ACC112 (cell line): ENCODE measurements at regions not wholly inside any gene's neighbourhood (a gene's known extent, or its start where the extent isn't known, plus 50 kb on each side); places are given as distances from the start of the nearest gene placed in this dataset.

ENCODE experiments used
- H2AFZ ChIP-seq: fragments of 200-600 bp; sonication (generic); one replicate; pipeline ENCODE4 v1.6.0; 2017; ENCODE audit warnings: antibody characterized with exemption, low read length; ENCODE audit not compliant: unreplicated experiment
- H3K27ac ChIP-seq: fragments of 200-600 bp; sonication (generic); 2 replicates; pipeline ENCODE4 v1.5.1; 2014; ENCODE audit warnings: low read depth, mild to moderate bottlenecking, antibody characterized with exemption, low read length, moderate library complexity
- H3K27me3 ChIP-seq: fragments of 200-600 bp; sonication (generic); 2 replicates; pipeline ENCODE4 v1.6.1; 2014; ENCODE audit warnings: mild to moderate bottlenecking, antibody characterized with exemption, low read length, moderate library complexity, mixed read lengths; ENCODE audit not compliant: insufficient read depth
- H3K36me3 ChIP-seq: fragments of 200-600 bp; sonication (generic); 2 replicates; pipeline ENCODE4 v1.6.1; 2016; ENCODE audit warnings: mild to moderate bottlenecking, antibody characterized with exemption, low read length, moderate library complexity, mixed read lengths; ENCODE audit not compliant: insufficient read depth
- H3K4me1 ChIP-seq: fragments of 200-600 bp; sonication (generic); one replicate; pipeline ENCODE4 v1.6.1; 2016; ENCODE audit warnings: low read length, mixed read lengths; ENCODE audit not compliant: insufficient read depth, unreplicated experiment, control insufficient read depth
- H3K4me3 ChIP-seq: fragments of 200-600 bp; sonication (generic); 2 replicates; pipeline ENCODE4 v1.5.1; 2014; ENCODE audit warnings: mild to moderate bottlenecking, low read depth, low read length
- H3K79me2 ChIP-seq: fragments of 200-600 bp; sonication (generic); one replicate; pipeline ENCODE4 v1.6.0; 2016; ENCODE audit warnings: low read length; ENCODE audit not compliant: control insufficient read depth, unreplicated experiment, insufficient read depth

DNA sequence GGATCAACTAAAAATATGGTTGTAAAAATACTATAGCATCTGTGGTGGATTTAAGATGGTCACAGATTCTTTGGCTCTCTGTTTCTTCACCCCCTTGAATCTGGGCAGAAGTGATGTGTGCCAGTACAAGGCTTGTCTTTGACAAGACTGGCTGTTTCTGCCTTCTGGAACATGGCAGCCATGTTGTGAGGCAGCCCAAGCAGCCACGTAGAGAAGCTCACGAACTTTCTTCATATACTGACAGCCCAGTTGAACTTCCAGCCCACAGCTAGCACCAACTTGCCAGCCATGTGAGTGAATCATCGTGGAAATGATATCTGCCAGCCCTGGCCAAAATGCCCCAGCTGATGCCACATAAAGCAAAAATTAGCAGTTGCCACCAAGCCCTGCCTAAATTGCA, 110.8 kb downstream of the BOD1 start:
- Histone ChIP-seq H2AFZ (no peak overlapping the region), H3K27ac (no peak overlapping the region), H3K79me2 (no peaks in the 10 kb centered on the region), H3K4me1 (no peaks in the 10 kb centered on the region), H3K27me3 (no peaks in the 10 kb centered on the region), H3K36me3 (no peaks in the 10 kb centered on the region), H3K4me3 (no peak overlapping the region)

GRCh38 chr5:173501922-173502321, 114.5 kb downstream of the BOD1 start:
- Histone ChIP-seq H3K27ac (no peak overlapping the region), H3K27me3 (no peaks in the 10 kb centered on the region), H3K4me1 (peaks cover 10% of the 10 kb centered on the region), H3K36me3 (no peaks in the 10 kb centered on the region), H3K79me2 (no peaks in the 10 kb centered on the region), H3K4me3 (no peak overlapping the region), H2AFZ (no peak overlapping the region)

DNA sequence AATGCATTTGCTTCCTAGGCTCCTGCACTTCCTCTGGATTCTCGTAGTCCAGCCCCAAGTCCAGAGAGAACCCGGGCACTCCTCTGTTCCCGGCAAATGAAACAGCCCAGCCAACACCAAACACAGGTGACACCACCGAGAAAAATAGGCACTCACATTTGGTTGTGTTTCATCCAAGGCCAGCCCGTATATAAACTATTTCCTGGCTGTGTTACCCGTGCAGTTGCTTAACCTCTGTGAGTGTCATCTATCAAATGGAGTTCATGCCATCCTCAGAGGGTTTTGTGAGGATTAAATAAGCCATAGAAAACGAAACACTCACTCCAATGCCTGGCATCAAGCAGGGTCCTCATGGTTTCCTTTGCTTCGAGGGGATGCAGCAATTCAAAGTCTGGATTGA, 115.2 kb downstream of the BOD1 start:
- Histone ChIP-seq H3K27me3 (no peaks in the 10 kb centered on the region), H3K4me1 (peaks cover 10% of the 10 kb centered on the region), H3K79me2 (no peaks in the 10 kb centered on the region), H2AFZ (no peak overlapping the region), H3K27ac (no peak overlapping the region), H3K4me3 (no peak overlapping the region), H3K36me3 (no peaks in the 10 kb centered on the region)

DNA sequence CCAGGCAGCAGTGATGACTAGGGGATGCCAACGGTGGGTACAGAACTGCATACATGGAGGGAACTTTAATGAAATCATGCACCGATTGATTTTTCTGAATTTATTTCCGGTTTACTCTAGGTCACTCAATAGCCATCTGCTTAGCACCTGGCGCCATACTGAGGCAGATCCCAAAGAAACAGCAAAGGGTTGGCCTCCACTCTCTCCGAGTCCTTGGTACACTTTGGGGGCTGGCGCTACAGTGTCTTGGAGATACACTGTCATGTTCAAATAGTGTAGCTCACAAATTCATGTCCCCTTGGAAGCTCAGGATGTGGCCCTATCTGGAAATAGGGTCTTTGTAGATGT, 116.3 kb downstream of the BOD1 start:
- Histone ChIP-seq H3K79me2 (no peaks in the 10 kb centered on the region), H3K4me3 (no peak overlapping the region), H2AFZ (no peak overlapping the region), H3K4me1 (peaks cover 13% of the 10 kb centered on the region), H3K27ac (no peak overlapping the region), H3K36me3 (no peaks in the 10 kb centered on the region), H3K27me3 (no peaks in the 10 kb centered on the region)

DNA sequence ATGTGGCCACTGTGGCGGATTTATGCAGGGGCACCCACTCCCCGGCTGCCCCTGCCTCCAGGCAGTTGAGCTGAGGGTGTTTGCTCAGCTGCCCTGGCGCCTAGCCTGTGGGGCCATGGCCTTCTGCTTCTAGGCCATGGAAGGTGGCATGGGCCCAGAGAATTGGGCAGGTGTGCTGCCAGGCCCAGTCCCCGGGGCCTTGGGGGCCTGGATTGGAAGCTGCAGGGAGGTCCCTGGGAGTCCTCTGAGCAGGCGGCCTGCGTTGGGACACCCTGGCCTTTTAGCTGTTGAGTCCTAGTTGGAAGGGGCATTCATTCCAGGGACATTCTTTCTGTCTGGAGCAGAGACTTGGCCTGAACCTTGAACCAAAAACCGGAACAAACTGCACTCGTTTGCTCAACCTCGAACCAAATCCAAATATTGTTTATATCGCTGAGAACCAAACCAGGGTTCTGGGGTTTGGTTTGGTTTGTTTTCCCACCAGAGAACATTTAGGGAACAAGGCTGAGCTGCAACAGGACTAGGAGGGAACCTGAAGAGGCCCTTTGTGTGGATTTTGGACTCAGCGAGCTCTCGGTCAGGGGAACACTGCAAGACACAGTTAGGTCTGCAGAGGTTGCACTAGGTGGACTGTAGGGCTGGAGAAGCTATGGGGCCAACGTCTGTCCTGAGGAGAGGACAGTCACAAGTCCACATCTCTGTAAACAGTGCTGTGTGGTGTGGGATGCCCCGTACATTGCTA, 116.8 kb downstream of the BOD1 start:
- H3K27me3 ChIP-seq: no peaks in the 10 kb centered on the region
- H2AFZ ChIP-seq: no peak overlapping the region
- no peak overlapping the region for H3K27ac ChIP-seq
- H3K36me3 ChIP-seq: no peaks in the 10 kb centered on the region
- H3K4me3 ChIP-seq: no peak overlapping the region
- peaks cover 19% of the 10 kb centered on the region for H3K4me1 ChIP-seq
- no peaks in the 10 kb centered on the region for H3K79me2 ChIP-seq

DNA sequence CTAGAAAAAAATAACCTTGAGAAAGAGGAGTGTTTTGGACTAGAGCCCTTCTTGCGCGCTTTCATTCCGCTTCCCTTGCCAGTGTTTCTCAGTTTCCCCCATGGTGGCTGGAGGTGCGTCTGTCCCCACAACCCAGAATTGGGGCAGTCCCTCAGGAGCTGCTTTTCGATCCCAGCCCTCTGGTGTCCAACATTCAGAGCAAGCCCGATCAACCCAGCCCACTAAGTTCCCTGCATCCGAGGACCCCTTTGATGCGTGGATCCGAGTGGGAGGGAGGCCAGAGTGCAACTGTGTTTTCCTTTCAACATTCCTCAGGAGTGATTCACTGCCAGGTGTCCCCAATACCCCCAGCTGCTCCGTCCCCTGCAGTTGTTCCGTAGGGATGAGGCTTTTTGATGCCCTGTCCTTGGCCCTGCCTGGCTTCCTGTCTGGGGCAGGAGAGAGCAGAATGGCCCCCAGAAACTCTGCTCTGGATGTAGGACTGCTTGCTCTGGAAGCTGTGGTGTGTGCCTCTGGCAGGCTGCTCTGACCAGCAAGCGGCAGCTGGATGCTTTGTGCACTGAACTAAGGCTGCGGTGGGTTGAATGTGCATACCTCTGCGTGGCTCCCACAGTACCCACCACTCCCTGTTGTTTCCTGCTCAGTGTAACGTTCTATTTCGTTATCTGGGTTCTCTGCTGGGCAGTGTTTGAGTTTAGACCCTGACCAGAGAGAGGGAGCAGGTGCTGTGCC, 117.5 kb downstream of the BOD1 start:
- Histone ChIP-seq H3K4me1 (peaks cover 19% of the 10 kb centered on the region), H3K4me3 (0 out of 2 replicates have a peak overlapping the region, but pooled peaks have one; percentile 9), H3K79me2 (no peaks in the 10 kb centered on the region), H3K27me3 (no peaks in the 10 kb centered on the region), H2AFZ (peak overlapping the region; percentile 94), H3K27ac (peak overlapping the region; percentile 5; the same call in 1 of the 2 replicates), H3K36me3 (no peaks in the 10 kb centered on the region)

DNA sequence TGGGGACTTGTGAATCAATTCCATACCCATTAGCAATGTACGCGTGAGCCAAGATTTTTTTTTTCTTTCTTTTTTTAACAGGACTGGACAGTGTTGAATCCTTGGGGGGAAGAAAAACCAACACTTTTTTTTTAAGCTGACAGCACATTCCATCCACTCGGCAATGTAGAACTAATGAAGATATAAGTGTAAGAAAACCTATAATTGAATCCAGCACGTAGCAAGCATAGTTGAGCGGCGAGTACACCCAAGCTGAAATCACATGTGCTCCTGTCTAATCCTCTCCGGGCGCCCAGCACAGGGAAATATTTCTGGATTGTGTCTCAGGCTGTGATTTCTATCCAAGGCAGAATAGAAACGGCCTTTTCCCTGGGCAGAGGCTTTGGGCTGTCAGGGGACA, 118.2 kb downstream of the BOD1 start:
- Histone ChIP-seq H3K27ac (peak overlapping the region; percentile 5; the same call in 1 of the 2 replicates), H3K36me3 (no peaks in the 10 kb centered on the region), H3K79me2 (no peaks in the 10 kb centered on the region), H3K4me3 (0 out of 2 replicates have a peak overlapping the region, but pooled peaks have one; percentile 9), H2AFZ (peak overlapping the region; percentile 94), H3K4me1 (peaks cover 19% of the 10 kb centered on the region), H3K27me3 (no peaks in the 10 kb centered on the region)

GRCh38 chr5:173497685-173498084, 118.8 kb downstream of the BOD1 start:
- Histone ChIP-seq H3K36me3 (no peaks in the 10 kb centered on the region), H3K27me3 (no peaks in the 10 kb centered on the region), H3K4me1 (peaks cover 19% of the 10 kb centered on the region), H2AFZ (no peak overlapping the region), H3K79me2 (no peaks in the 10 kb centered on the region), H3K27ac (no peak overlapping the region), H3K4me3 (no peak overlapping the region)

DNA sequence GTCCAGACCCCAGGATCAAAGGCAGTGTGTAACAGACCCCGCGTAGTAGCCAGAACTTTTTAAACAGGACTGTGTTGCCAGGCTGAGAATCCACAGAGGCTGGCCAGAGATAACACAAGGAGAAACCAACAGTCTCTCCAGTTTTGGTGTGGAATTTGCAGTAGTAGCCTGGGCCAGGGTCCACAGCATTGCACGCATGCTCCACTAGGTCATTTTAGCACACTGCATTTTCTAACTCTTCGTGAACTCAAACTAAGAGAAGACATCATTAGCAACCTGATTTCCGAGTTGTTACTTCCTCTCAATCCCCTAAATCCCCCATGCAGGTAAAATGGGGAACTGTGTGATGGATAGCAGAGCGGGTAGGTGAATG, 119.6 kb downstream of the BOD1 start:
- H3K36me3 ChIP-seq: no peaks in the 10 kb centered on the region
- peaks cover 19% of the 10 kb centered on the region for H3K4me1 ChIP-seq
- no peak overlapping the region for H2AFZ ChIP-seq
- H3K79me2 ChIP-seq: no peaks in the 10 kb centered on the region
- H3K27me3 ChIP-seq: no peaks in the 10 kb centered on the region
- H3K4me3 ChIP-seq: no peak overlapping the region
- no peak overlapping the region for H3K27ac ChIP-seq

- H2AFZ ChIP-seq: no peak overlapping the region
- H3K4me1 ChIP-seq: peaks cover 19% of the 10 kb centered on the region
- no peaks in the 10 kb centered on the region for H3K36me3 ChIP-seq
- no peak overlapping the region for H3K27ac ChIP-seq
- H3K79me2 ChIP-seq: no peaks in the 10 kb centered on the region
- no peak overlapping the region for H3K4me3 ChIP-seq
- H3K27me3 ChIP-seq: no peaks in the 10 kb centered on the region
These were observed 120.1 kb downstream of the BOD1 start for GRCh38 chr5:173496129-173496882.
